Common myeloid progenitor, CD34-positive (primary cell): ENCODE measurements at regions not wholly inside any gene's neighbourhood (a gene's known extent, or its start where the extent isn't known, plus 50 kb on each side); places are given as distances from the start of the nearest gene placed in this dataset.

Experiments used
- CTCF ChIA-PET: fragments of 350-600 bp; sonication (Branson Sonifier 250); formaldehyde crosslinking; loops from one replicate; lab custom pipeline; 2021; ENCODE audit warnings: antibody characterized with exemption; lab: Charles Lee
- POLR2A ChIA-PET: fragments of 350-600 bp; sonication (Branson Sonifier 250); formaldehyde crosslinking; loops from one replicate; lab custom pipeline; 2021; ENCODE audit warnings: antibody characterized with exemption; lab: Charles Lee
- DNase-seq, 3 donors: peaks; one replicate each; pipeline versions ENCODE4 v3.0.0 to v3.0.0-alpha.2; 2013
- H3K27ac ChIP-seq, 2 experiments: 1 replicate in 1 of 2; 2 replicates in 1 of 2; pipeline ENCODE4 v1.7.0; 2013; ENCODE audit warnings: inconsistent platforms in 2 of 2, low read length in 2 of 2, mild to moderate bottlenecking in 2 of 2, low read depth in 1 of 2, moderate library complexity in 1 of 2; ENCODE audit not compliant: severe bottlenecking in 2 of 2, insufficient read depth in 1 of 2, poor library complexity in 1 of 2
- H3K27me3 ChIP-seq, 5 experiments: replicated peaks in 2 of 5; 1 replicate in 3 of 5; 2 replicates in 2 of 5; pipeline versions ENCODE4 v1.6.1 to v1.7.0; 2013; ENCODE audit warnings: low read length in 4 of 5, mild to moderate bottlenecking in 2 of 5, moderate library complexity in 2 of 5, inconsistent platforms in 1 of 5; ENCODE audit not compliant: insufficient read depth in 5 of 5, control insufficient read depth in 4 of 5
- H3K36me3 ChIP-seq, 4 experiments: 1 replicate in 2 of 4; 2 replicates in 2 of 4; pipeline versions ENCODE4 v1.6.1 to v1.7.0; 2013; ENCODE audit warnings: low read length in 3 of 4, control low read depth in 1 of 4, mild to moderate bottlenecking in 1 of 4; ENCODE audit not compliant: control insufficient read depth in 4 of 4, insufficient read depth in 4 of 4
- H3K4me1 ChIP-seq, 4 experiments: 1 replicate in 3 of 4; 2 replicates in 1 of 4; pipeline versions ENCODE4 v1.6.1 to v1.7.1; 2013; ENCODE audit warnings: low read length in 3 of 4, mild to moderate bottlenecking in 3 of 4, control low read depth in 1 of 4, inconsistent platforms in 1 of 4, moderate library complexity in 1 of 4; ENCODE audit not compliant: control insufficient read depth in 4 of 4, insufficient read depth in 4 of 4; ENCODE audit errors: control extremely low read depth in 1 of 4
- H3K4me3 ChIP-seq, 7 experiments: 1 replicate in 4 of 7; 2 replicates in 3 of 7; pipeline versions ENCODE4 v1.5.1 to v1.7.0; 2013; ENCODE audit warnings: mild to moderate bottlenecking in 7 of 7, low read length in 6 of 7, moderate library complexity in 6 of 7, inconsistent platforms in 2 of 7, low read depth in 2 of 7, control low read depth in 1 of 7; ENCODE audit not compliant: insufficient read depth in 4 of 7, control insufficient read depth in 1 of 7; ENCODE audit errors: extremely low read depth in 1 of 7
- H3K9me3 ChIP-seq, 5 experiments: 1 replicate in 4 of 5; 2 replicates in 1 of 5; pipeline versions ENCODE4 v1.6.1 to v1.7.1; 2013; ENCODE audit warnings: low read length in 4 of 5, mild to moderate bottlenecking in 2 of 5, inconsistent platforms in 1 of 5, low read depth in 1 of 5, moderate library complexity in 1 of 5; ENCODE audit not compliant: control insufficient read depth in 4 of 5, insufficient read depth in 2 of 5; ENCODE audit errors: control extremely low read depth in 1 of 5
- WGBS: methylation state at CpG from one replicate; pipeline ENCODE4 v1.1.5; 2013; ENCODE audit not compliant: insufficient coverage; 5-methylcytosine and 5-hydroxymethylcytosine counted together

- Histone ChIP-seq H3K9me3 (no peaks in the 10 kb centered on the region), H3K27me3 (no peaks in the 10 kb centered on the region), H3K4me1 (no peaks in the 10 kb centered on the region), H3K36me3 (no peaks in the 10 kb centered on the region), H3K27ac (no peak overlapping the region), H3K4me3 (no peak overlapping the region)
- no peak for DNase-seq
- POLR2A ChIA-PET = no interaction called here
- 31% methylated on average over 4 of the region's 4 CpGs for WGBS
- CTCF ChIA-PET = no interaction called here
Observed at GRCh38 chr1:217363319-217363718, 267.6 kb downstream of the GPATCH2 start.

DNA sequence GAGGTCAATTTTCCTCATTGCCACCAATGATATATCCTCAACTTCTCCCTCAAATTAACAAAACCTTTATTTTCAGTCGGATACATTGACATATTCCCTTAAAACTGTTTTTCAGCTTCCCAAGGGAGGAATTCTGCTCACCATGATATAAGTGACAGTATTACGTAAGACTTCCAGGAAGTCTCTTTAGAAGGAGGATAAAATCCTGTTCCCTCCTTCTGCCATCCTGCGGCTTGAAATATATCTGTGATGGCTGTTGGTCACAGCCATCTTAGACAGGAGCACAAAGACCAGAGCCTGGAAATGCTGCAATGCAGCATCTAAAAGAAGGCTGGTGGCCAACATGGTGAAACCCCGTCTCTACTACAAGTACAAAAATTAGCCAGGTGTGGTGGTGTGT is 270.4 kb downstream of the GPATCH2 start:
- ChIA-PET POLR2A (no interaction called here), CTCF (no interaction called here)
- no peaks in the 10 kb centered on the region for H3K36me3 ChIP-seq
- no peak overlapping the region for H3K4me3 ChIP-seq
- WGBS = 100% methylated on average over 4 of the region's 4 CpGs
- no peaks in the 10 kb centered on the region for H3K4me1 ChIP-seq
- no peak for DNase-seq
- H3K9me3 ChIP-seq = no peaks in the 10 kb centered on the region
- no peak overlapping the region for H3K27ac ChIP-seq
- no peaks in the 10 kb centered on the region for H3K27me3 ChIP-seq

GRCh38 chr1:217354895-217355294 is 276.0 kb downstream of the GPATCH2 start:
- Histone ChIP-seq H3K27me3 (no peaks in the 10 kb centered on the region), H3K4me1 (no peaks in the 10 kb centered on the region), H3K36me3 (no peaks in the 10 kb centered on the region), H3K4me3 (no peak overlapping the region), H3K9me3 (no peaks in the 10 kb centered on the region), H3K27ac (no peak overlapping the region)
- DNase-seq = no peak
- CTCF ChIA-PET = no interaction called here
- POLR2A ChIA-PET = no interaction called here
- WGBS = 90% methylated on average over 3 of the region's 3 CpGs

GRCh38 chr1:217348960-217349664 is 281.8 kb downstream of the GPATCH2 start:
- 90% methylated on average over 6 of the region's 7 CpGs for WGBS
- H3K4me1 ChIP-seq = no peaks in the 10 kb centered on the region
- CTCF ChIA-PET = no interaction called here

GRCh38 chr1:217344712-217345111 is 286.2 kb downstream of the GPATCH2 start:
- Histone ChIP-seq H3K27ac (no peak overlapping the region), H3K4me1 (peaks cover 0 to 7% (median 1%) of the 10 kb centered on the region in 4 experiments), H3K27me3 (no peaks in the 10 kb centered on the region), H3K4me3 (no peak overlapping the region), H3K36me3 (no peaks in the 10 kb centered on the region), H3K9me3 (no peaks in the 10 kb centered on the region)
- no CpG with 5 or more reads among the region's 1 CpG for WGBS
- ChIA-PET CTCF (no interaction called here), POLR2A (no interaction called here)
- no peak for DNase-seq

More at GRCh38 chr1:217348960-217349664, 281.8 kb downstream of the GPATCH2 start:
- DNase-seq = no peak
- Histone ChIP-seq H3K9me3 (no peaks in the 10 kb centered on the region), H3K27ac (no peak overlapping the region), H3K27me3 (no peaks in the 10 kb centered on the region), H3K36me3 (no peaks in the 10 kb centered on the region), H3K4me3 (no peak overlapping the region)
- POLR2A ChIA-PET = no interaction called here

DNA sequence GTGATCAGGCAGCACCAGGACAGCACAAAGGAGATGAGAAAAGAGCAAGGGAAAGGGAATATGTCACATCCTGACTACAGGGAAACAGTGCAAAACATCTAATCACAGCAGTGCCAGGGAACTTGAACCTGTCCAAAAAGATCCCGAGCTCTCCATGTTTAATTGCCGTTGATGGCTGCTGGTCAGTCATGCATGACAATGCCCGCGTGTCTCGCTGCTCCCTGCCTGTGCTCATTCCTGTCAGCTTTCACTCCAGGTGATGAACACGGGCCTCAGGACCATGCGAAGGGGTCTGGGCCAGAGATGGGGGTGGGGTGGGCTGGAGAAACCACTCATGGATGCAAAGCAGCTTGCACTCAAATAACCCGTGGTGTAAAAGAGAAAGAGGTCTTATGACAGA is 287.0 kb downstream of the GPATCH2 start:
- ChIA-PET POLR2A (no interaction called here), CTCF (no interaction called here)
- Histone ChIP-seq H3K36me3 (no peaks in the 10 kb centered on the region), H3K9me3 (no peaks in the 10 kb centered on the region), H3K4me3 (no peak overlapping the region), H3K27ac (no peak overlapping the region), H3K27me3 (no peaks in the 10 kb centered on the region), H3K4me1 (peaks cover 0 to 7% (median 1%) of the 10 kb centered on the region in 4 experiments)
- no peak for DNase-seq
- 95% methylated on average over 5 of the region's 8 CpGs for WGBS

- no peak for DNase-seq
- POLR2A ChIA-PET = no interaction called here
- Histone ChIP-seq H3K36me3 (no peaks in the 10 kb centered on the region), H3K9me3 (no peaks in the 10 kb centered on the region), H3K4me1 (peaks cover 0 to 7% (median 1%) of the 10 kb centered on the region in 4 experiments), H3K4me3 (no peak overlapping the region), H3K27me3 (no peaks in the 10 kb centered on the region), H3K27ac (no peak overlapping the region)
- CTCF ChIA-PET = no interaction called here
Observed at GRCh38 chr1:217342105-217342504, 288.8 kb downstream of the GPATCH2 start.
